ENCODE measurements at regions not wholly inside any gene's neighbourhood (a gene's known extent, or its start where the extent isn't known, plus 50 kb on each side); places are given as distances from the start of the nearest gene placed in this dataset.

DNA sequence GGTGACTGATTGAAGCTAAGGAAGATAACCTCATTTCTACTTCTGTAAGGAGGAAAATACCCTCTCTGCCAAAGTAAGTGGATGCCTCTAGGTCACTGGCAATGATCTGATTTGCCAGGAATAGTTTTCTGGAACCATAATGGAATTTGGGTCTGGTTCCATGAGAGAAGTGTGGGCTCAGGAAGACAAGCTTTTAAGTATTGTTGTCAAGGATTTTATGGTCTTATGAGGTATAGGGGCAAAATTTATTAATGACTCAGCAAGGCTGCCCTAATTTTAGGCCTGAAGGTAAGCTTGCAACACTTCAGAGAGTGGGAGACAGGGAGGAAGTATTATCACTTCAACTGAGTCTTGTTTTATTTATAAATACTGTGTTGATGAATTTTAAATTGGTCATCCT, 322.6 kb upstream of the ACTBL2 start:
- TF ChIP-seq, protein P1, sequence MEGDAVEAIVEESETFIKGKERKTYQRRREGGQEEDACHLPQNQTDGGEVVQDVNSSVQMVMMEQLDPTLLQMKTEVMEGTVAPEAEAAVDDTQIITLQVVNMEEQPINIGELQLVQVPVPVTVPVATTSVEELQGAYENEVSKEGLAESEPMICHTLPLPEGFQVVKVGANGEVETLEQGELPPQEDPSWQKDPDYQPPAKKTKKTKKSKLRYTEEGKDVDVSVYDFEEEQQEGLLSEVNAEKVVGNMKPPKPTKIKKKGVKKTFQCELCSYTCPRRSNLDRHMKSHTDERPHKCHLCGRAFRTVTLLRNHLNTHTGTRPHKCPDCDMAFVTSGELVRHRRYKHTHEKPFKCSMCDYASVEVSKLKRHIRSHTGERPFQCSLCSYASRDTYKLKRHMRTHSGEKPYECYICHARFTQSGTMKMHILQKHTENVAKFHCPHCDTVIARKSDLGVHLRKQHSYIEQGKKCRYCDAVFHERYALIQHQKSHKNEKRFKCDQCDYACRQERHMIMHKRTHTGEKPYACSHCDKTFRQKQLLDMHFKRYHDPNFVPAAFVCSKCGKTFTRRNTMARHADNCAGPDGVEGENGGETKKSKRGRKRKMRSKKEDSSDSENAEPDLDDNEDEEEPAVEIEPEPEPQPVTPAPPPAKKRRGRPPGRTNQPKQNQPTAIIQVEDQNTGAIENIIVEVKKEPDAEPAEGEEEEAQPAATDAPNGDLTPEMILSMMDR (IDR thresholded peaks at IDR 0.05): no peak
- no peak for TF ChIP-seq EP300 (IDR thresholded peaks at IDR 0.05)
- no peak for TF ChIP-seq POLR2AphosphoS5 (IDR thresholded peaks at IDR 0.05)
- no peak for TF ChIP-seq POLR2A (IDR thresholded peaks at IDR 0.05)
